Occipital lobe (tissue), 2 donors: ENCODE measurements at regions not wholly inside any gene's neighbourhood (a gene's known extent, or its start where the extent isn't known, plus 50 kb on each side); places are given as distances from the start of the nearest gene placed in this dataset. TPM values are rescaled to one million over a fixed set of nuclear protein-coding genes. Genes with fewer than 3 reads are reported as not detected.

Experiments used
- DNase-seq: peaks from one replicate; lab custom pipeline; 2025; lab: John Stamatoyannopoulos, UW
- small RNA-seq: library from RNA; depleted of rRNA; stranded (forward); fragments of <200 nt; gene quantifications from one replicate; pipeline ENCODE3, GENCODE V24; 2014

- no peak for DNase-seq
Measured at GRCh38 chr12:108076556-108076955, 52.5 kb upstream of the WSCD2 start.

- DNase-seq = no peak
Measured at GRCh38 chr12:108078428-108078827, 50.7 kb upstream of the WSCD2 start.

Small RNA genes lying in the stretch of these regions (small RNA-seq; reads per million reads assigned to genes)
- not detected for gene AC126177.5
